ENCODE measurements at regions not wholly inside any gene's neighbourhood (a gene's known extent, or its start where the extent isn't known, plus 50 kb on each side); places are given as distances from the start of the nearest gene placed in this dataset.

- no peak for DNase-seq (ENCODE audit: low spot score)
Observed at GRCh38 chr20:10861619-10862018, 187.8 kb upstream of the JAG1 start.

DNA sequence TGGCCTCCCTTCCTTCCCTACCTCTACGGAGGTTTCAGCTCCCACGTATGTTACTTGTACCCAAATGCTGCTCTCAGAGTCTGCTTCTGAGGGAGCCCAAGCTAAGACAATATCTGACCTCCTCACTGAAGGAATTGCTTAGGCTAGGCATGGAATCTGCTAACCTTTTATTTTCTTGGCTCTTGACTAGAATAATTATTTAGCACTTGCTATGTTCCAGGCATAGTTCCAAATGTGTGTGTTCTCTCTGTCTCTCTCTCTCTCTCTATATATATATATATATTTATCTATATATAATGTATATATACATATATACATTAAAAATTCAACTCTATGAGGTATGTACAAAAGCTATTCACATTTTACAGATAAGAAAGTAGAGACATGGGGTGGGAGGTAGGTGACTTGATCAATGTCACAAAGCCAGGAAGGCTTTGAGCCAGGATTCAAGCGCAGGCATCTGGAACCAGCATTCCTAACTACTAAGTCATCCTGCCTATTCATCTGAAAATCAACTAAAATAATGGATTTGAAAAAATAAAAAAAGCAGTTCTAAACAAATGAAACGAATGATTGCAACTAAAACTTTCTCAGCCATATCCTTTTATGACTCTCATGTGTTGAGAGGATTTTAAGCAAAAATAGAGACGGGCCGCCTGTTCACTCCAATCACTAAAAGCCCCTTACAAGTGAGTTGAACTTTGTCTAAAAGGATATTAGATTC lies 189.7 kb upstream of the JAG1 start:
- peak; percentile 44 for DNase-seq (ENCODE audit: low spot score)

DNA sequence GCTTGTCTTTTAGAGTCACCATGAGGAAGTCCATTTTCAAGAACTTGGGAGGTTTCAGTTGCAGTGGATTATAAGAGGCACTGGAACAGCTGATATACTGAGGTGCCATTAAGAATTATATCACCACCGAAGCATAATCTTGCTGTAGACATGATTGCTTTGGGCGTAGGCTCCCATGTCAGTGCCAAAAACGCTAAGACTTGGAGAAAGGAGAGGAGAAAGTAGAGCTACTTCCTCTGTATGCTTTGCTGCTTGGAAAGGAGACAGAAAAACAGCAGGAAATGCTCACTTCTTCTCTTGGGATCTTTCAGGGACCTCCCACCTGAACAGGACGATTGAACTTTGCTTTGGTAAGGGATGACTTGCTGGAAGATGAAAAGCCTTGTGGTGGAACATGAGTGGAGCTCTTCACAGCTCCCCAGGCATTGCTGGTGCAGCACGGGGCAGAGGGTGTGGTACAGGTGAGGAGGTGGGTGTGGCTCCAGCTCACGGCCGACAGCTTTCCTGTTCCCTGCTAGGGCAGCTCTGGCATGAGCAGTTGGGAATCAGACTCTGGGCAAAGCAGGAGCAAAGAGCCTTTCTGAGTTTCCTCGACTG lies 190.4 kb upstream of the JAG1 start:
- peak; percentile 42 for DNase-seq (ENCODE audit: low spot score)

GRCh38 chr20:10868299-10868698 lies 194.5 kb upstream of the JAG1 start:
- DNase-seq (ENCODE audit: low spot score), result no peak

DNA sequence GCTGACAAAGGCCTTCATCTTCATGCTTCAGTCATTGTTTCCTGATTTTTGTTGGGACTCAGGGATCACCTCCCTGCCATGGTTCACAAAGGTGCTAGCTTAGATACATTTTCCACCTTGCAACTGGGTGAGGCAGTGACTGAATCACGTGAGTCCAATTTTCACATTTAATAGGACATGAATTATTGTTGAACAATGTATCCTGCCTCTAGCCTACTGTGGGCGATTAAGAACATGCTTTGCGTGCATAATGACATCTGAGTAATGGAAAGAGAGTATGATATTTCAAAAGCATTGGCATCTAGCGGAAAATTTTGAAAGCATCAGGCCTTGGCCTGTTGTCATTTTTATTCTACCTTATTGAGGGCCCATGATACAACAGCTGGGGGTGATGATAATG lies 199.2 kb upstream of the JAG1 start:
- no peak for DNase-seq (ENCODE audit: low spot score)

DNA sequence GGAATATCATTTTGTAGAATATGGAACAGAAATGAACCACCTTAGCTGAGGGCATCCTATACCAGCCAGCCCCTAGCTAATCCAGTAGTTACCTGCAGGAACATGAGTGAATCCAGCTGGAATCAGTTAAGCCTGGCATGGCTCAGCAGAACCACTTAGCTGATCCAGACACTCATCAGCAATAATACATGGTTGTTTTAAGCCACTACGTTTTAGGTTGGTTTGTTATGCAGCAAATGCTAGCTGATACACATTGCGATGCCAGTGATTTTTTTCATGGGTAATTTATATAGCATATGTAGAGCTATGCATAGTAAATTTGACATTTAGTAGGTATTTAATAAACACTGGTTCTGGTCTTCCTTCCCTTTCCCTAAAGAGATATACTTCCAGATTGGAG lies 201.9 kb upstream of the JAG1 start:
- no peak for DNase-seq (ENCODE audit: low spot score)

DNA sequence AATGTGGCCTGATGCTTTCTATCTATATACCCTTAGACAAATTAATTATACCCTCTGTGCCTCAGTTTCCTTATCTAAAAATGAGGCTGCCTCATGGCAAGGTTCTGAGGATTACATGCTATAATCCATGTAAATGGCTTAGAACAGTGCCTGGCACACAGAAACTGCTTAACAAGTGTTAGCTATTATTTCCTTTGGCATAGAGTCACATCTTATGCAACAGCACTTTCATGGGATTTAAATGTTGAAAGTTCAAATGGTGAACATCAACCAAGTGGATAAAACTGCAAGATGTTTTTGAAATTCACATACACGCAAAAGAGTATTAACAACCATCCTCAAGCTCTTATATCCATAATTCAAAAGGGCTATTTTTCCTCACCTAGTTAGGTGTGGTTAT lies 202.8 kb upstream of the JAG1 start:
- no peak for DNase-seq (ENCODE audit: low spot score)

GRCh38 chr20:10877342-10877741 lies 203.5 kb upstream of the JAG1 start:
- DNase-seq (ENCODE audit: low spot score), result no peak

DNA sequence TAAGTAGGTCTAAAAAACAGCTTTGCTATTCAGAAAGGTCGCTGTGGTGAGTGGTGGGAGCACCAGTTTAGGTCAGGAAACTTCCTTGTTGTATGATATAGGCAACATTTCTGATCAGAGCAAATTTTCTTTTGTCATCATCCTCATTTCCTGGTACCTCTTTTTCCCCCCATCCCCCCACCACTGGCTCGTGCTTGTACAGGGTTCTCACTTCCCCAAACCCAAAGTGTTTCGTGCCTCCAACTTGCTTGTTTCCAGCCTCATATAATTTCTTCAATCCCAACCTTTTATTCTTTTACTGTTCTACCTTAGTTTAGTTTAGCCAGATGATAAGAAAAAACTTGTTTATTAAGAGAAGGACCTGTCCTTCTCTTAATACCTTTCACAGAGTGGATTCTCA lies 209.4 kb upstream of the JAG1 start:
- DNase-seq (ENCODE audit: low spot score), result no peak

DNA sequence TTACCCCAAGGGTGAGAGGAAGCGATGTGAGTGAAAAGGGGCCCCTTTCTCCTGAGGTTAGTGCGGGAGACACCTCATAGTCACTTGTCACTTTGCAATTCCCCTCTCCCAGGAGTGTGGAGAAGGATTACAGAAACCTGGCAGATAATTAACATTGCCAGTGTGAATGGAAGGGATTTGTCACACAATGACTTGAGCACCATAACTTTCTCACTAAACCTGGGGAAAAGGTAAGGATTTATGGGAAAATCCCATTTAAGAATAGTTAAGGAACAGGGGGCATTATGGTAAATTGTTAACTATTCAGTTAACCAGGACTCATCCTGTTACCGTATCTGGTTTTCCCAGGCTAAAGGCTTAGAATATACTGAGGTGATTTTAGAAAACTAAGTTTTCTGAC lies 219.5 kb upstream of the JAG1 start:
- DNase-seq (ENCODE audit: low spot score), result no peak

- no peak for DNase-seq (ENCODE audit: low spot score)
Observed at GRCh38 chr20:10897336-10897735, 223.5 kb upstream of the JAG1 start.

DNA sequence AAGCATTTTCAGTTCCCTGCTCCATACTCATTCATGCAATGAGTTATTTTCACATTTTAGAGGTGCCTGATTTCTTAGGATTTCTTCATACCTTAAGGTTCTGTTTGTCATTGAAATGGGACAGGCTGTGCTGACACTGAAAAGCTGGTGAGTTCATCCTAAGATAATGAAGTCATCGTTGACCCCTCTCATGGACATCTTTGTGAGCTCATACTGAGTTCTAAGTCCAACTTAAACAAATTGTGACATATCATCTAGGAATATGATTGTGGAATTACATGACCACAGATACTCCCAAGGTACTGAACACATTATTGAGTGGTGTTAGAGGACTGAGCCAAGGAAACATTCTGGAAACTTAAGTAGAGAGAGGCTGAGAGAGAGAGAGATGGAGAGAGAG lies 224.8 kb upstream of the JAG1 start:
- DNase-seq (ENCODE audit: low spot score), result no peak

GRCh38 chr20:10902174-10902573 lies 228.4 kb upstream of the JAG1 start:
- DNase-seq (ENCODE audit: low spot score), result peak; percentile 30

- no peak for DNase-seq (ENCODE audit: low spot score)
Observed at GRCh38 chr20:10902576-10903282, 228.9 kb upstream of the JAG1 start.

DNA sequence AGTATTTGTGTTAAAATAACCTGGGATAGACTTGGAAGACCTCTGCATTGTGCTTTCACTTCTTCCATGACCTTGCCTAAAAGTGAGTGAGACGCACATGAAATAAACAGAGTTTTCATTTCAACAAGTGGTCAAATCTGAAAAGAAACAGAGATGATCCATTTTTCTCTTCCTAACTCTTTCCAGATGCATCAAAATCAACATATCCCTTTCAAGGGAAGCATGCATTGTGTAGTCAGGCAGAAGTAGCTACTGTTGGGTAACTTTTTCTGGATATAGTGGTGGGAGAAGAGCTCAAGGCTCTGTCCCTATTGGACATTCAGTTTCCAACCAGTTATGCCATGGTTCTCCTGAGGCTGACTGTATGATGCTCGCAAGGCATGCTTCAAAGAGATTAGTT lies 233.0 kb upstream of the JAG1 start:
- no peak for DNase-seq (ENCODE audit: low spot score)

DNA sequence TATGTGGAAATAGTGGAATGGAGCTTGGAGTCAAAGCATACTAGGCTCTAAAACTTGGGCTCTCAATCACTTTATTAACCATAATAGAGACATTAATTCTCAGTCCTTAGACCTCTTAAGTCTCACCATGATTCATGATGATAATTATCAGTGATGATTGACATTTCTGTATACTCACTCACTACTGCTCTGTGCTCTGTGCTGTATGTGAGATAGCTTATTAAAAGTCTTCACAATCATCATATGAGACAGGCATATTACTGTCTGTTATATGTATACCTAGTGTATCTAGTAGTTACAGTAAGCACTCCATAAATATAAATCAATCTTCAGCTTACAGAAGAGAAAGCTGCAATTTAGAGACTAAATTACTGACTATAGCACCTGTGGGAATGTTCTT lies 236.0 kb upstream of the JAG1 start:
- no peak for DNase-seq (ENCODE audit: low spot score)

DNA sequence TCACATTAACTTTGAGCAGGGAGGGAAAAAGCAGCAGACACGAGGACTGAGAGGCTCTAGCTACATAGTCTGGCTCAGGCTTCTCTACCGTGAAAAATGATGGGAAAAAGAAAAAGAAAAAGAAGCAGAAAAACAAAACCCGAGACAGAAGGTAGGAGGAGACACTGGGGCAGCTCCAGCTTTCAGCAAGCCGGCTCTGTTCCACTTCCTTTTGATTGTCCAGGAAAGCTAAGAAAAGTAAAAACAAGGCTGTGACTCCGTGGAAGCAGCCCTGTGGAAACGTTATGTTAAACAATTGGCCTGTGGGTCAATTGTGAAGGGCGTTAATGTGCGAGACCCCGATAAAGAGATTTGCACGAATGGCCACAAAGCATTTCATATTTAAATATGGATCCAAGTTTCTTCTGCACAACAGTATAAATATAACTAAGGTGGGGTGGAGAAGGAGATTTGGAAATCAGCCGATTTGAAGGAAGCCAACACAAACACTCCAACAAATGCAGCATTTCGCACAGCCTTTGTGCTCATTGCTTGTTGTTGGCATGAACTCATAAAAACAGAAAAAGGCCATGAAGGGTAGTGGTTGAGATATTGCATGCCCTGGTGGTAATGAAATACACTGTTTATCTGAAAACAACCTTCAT lies 236.9 kb upstream of the JAG1 start:
- peak; percentile 43 for DNase-seq (ENCODE audit: low spot score)

DNA sequence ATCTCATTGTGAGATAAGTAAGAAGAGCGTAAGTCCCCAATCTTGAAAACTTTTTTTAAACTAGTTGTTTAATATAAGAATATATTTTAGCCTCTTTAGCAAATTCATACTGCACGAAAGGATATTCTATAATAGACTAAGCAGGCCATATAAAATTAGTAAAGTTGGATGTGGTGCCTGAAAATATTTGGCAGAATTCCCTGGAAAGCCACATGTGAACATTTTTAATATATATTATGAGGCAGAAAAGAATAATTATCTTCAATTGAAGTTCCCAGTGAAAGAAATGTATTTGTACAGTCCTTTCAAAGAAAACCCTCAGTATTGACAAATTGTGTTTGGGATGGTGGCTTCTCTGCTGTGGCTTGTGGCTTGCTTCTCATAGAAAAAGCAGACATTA lies 237.5 kb upstream of the JAG1 start:
- no peak for DNase-seq (ENCODE audit: low spot score)

DNA sequence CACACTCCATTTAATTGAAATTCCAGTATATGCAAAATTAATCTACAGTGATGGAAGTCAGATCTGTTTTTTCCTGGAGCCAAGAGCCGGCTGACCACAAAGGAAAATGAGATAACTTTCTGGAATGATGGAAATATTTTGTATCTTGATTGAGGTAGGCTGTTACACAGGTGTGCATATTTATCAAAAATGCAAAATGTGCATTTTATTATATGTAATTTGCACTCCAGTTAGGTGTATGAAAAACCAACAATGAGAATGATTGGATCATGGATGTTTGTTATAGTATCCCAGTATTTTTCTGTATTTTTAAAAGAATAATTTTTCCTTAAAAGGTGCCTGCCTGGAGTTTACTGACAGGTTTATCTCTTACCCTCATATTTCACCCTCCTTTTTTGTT lies 242.0 kb upstream of the JAG1 start:
- no peak for DNase-seq (ENCODE audit: low spot score)

GRCh38 chr20:10916312-10916711 lies 242.5 kb upstream of the JAG1 start:
- no peak for DNase-seq (ENCODE audit: low spot score)

GRCh38 chr20:10917826-10918225 lies 244.0 kb upstream of the JAG1 start:
- DNase-seq (ENCODE audit: low spot score), result no peak

DNA sequence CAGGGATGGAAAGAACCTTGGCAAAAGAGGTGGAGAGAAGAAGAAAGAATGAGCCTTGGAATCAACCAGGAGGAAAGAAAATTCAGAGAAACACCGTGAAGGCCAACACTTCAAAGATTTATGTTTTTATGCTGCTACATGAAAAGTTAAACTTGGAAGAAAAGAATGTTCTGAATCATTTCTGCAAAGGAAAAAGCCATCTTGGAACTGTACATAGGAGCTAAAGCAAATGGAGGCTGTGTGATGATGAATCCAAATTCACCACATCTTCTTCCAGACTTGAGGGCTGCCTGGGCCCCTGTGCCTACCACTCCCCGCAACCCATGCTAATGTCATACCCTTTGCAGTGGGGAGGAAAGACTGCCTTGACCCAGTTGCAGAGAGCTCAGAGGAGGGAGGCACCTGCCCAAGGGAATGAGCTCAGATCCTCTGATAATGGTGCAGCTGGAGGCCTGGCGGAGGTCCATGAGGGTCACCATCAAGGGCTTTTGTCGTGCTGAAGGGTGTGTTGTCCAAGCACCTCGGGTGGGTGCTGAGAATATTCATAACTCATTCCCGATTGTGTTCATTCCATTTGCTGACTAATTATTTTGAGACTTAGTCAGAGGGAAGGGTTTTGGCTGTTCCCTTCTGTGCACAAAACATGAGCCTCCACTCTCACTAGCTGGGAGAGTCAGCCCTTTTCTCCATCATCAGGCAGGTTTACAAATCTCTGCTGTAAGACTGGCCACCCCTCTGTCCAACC lies 245.8 kb upstream of the JAG1 start:
- no peak for DNase-seq (ENCODE audit: low spot score)
